ENCODE measurements at regions not wholly inside any gene's neighbourhood (a gene's known extent, or its start where the extent isn't known, plus 50 kb on each side); places are given as distances from the start of the nearest gene placed in this dataset.

GRCh38 chr12:124501112-124501561 lies 66.3 kb downstream of the NCOR2 start:
- no peak for DNase-seq (ENCODE audit: low read depth, low spot score)
- ATAC-seq: 0 out of 2 replicates have a peak, but pooled peaks have one; percentile 23
- POLR2A ChIA-PET: no interaction called here
- Histone ChIP-seq H3K4me3 (ENCODE audit: low read depth in 2 of 2, low read length in 2 of 2) (no peak overlapping the region), H3K27me3 (ENCODE audit: control insufficient read depth, insufficient read depth, low read length) (no peaks in the 10 kb centered on the region), H3K27ac (ENCODE audit: low read length) (peak overlapping the region; percentile 45; the same call in 1 of the 2 replicates), H3K9me3 (ENCODE audit: control insufficient read depth, insufficient read depth, low read depth, low read length) (no peaks in the 10 kb centered on the region), H3K36me3 (ENCODE audit: control insufficient read depth, insufficient read depth, low read length) (no peaks in the 10 kb centered on the region), H3K4me1 (ENCODE audit: control insufficient read depth, insufficient read depth, low read length) (peaks cover 74% of the 10 kb centered on the region)
- BruUV-seq (replicated peaks): no TSS peak
- in situ Hi-C loops (cut with HindIII; ENCODE audit: low pct_unique_long_range_greater_than_20kb, low sequenced_read_pairs): no loop called here
- CTCF ChIA-PET: no interaction called here
- no peak for TF ChIP-seq POLR2AphosphoS5 (IDR thresholded peaks at IDR 0.05; ENCODE audit: low read depth, low read length)
- TF ChIP-seq REST (IDR thresholded peaks at IDR 0.05; ENCODE audit: insufficient read depth in 1 of 2, low read depth in 2 of 2, low read length in 1 of 2): no peak
- no peak for TF ChIP-seq TCF7L2 (IDR thresholded peaks at IDR 0.05; ENCODE audit: low read depth, low read length)
- TF ChIP-seq SIN3A (IDR thresholded peaks at IDR 0.05; ENCODE audit: borderline replicate concordance, insufficient read depth, low read depth, low read length): no peak
- no peak for TF ChIP-seq CTCF (IDR thresholded peaks at IDR 0.05)
- intact Hi-C loops (cut with micrococcal nuclease; ENCODE audit: unreplicated experiment): no loop called here

GRCh38 chr12:124499898-124500244 lies 67.5 kb downstream of the NCOR2 start:
- Histone ChIP-seq H3K4me1 (ENCODE audit: control insufficient read depth, insufficient read depth, low read length) (peaks cover 68% of the 10 kb centered on the region), H3K27ac (ENCODE audit: low read length) (no peak overlapping the region), H3K36me3 (ENCODE audit: control insufficient read depth, insufficient read depth, low read length) (no peaks in the 10 kb centered on the region), H3K4me3 (ENCODE audit: low read depth in 2 of 2, low read length in 2 of 2) (no peak overlapping the region), H3K9me3 (ENCODE audit: control insufficient read depth, insufficient read depth, low read depth, low read length) (no peaks in the 10 kb centered on the region), H3K27me3 (ENCODE audit: control insufficient read depth, insufficient read depth, low read length) (no peaks in the 10 kb centered on the region)
- intact Hi-C loops (cut with micrococcal nuclease; ENCODE audit: unreplicated experiment): no loop called here
- POLR2A ChIA-PET: no interaction called here
- DNase-seq (ENCODE audit: low read depth, low spot score) (no peak), ATAC-seq (no peak)
- CTCF ChIA-PET: no interaction called here
- BruUV-seq (replicated peaks): no TSS peak
- in situ Hi-C loops (cut with HindIII; ENCODE audit: low pct_unique_long_range_greater_than_20kb, low sequenced_read_pairs): no loop called here
- no peak for TF ChIP-seq REST (IDR thresholded peaks at IDR 0.05; ENCODE audit: insufficient read depth in 1 of 2, low read depth in 2 of 2, low read length in 1 of 2)
- TF ChIP-seq TCF7L2 (IDR thresholded peaks at IDR 0.05; ENCODE audit: low read depth, low read length): no peak
- no peak for TF ChIP-seq SIN3A (IDR thresholded peaks at IDR 0.05; ENCODE audit: borderline replicate concordance, insufficient read depth, low read depth, low read length)
- TF ChIP-seq CTCF (IDR thresholded peaks at IDR 0.05): no peak
- no peak for TF ChIP-seq POLR2AphosphoS5 (IDR thresholded peaks at IDR 0.05; ENCODE audit: low read depth, low read length)

All from Panc1 (cell line).